ENCODE measurements at regions not wholly inside any gene's neighbourhood (a gene's known extent, or its start where the extent isn't known, plus 50 kb on each side); places are given as distances from the start of the nearest gene placed in this dataset.
A peak's percentile ranks its signal among the peaks of the same experiment; 100 is the strongest.

GRCh38 chr7:106552645-106553445, 108.1 kb downstream of the CCDC71L start:
- Histone ChIP-seq H3K27ac (ENCODE audit: low read depth in 1 of 2, low read length in 1 of 2) (peak overlapping the region in 1 of 2 donors; percentile 22), H3K36me3 (ENCODE audit: control insufficient read depth in 4 of 4, insufficient read depth in 4 of 4, low read length in 4 of 4) (no peaks in the 10 kb centered on the region)

GRCh38 chr7:106551936-106552335, 109.0 kb downstream of the CCDC71L start:
- Histone ChIP-seq H3K36me3 (ENCODE audit: control insufficient read depth in 4 of 4, insufficient read depth in 4 of 4, low read length in 4 of 4) (no peaks in the 10 kb centered on the region), H3K4me1 (ENCODE audit: control insufficient read depth in 5 of 5, insufficient read depth in 5 of 5, low read length in 5 of 5) (no peaks in the 10 kb centered on the region), H3K27ac (ENCODE audit: low read depth in 1 of 2, low read length in 1 of 2) (no peak overlapping the region), H3K27me3 (ENCODE audit: control insufficient read depth in 3 of 3, insufficient read depth in 3 of 3, low read length in 2 of 3) (no peaks in the 10 kb centered on the region), H3K9me3 (ENCODE audit: control insufficient read depth in 4 of 4, insufficient read depth in 3 of 4, low read length in 3 of 4) (no peaks in the 10 kb centered on the region), H3K9ac (ENCODE audit: insufficient read depth in 1 of 2, low read length in 2 of 2) (no peak overlapping the region), H3K4me3 (no peak overlapping the region)
- DNase-seq (no peak), ATAC-seq (ENCODE audit: insufficient read depth, low FRiP score) (no peak)
- 77 to 86% methylated on average over 1 of the region's 1 CpG for WGBS, 2 donors
- TF ChIP-seq CTCF (IDR thresholded peaks at IDR 0.05; ENCODE audit: control extremely low read depth, extremely low read depth): no peak

More at GRCh38 chr7:106552645-106553445, 108.1 kb downstream of the CCDC71L start:
- ATAC-seq (ENCODE audit: insufficient read depth, low FRiP score): no peak
- H3K27me3 ChIP-seq (ENCODE audit: control insufficient read depth in 3 of 3, insufficient read depth in 3 of 3, low read length in 2 of 3): no peaks in the 10 kb centered on the region
- TF ChIP-seq CTCF (IDR thresholded peaks at IDR 0.05; ENCODE audit: control extremely low read depth, extremely low read depth): no peak
- no peak overlapping the region for H3K4me3 ChIP-seq
- 74 to 78% methylated on average over 5 of the region's 5 CpGs for WGBS, 2 donors
- H3K9ac ChIP-seq (ENCODE audit: insufficient read depth in 1 of 2, low read length in 2 of 2): no peak overlapping the region
- no peaks in the 10 kb centered on the region for H3K4me1 ChIP-seq (ENCODE audit: control insufficient read depth in 5 of 5, insufficient read depth in 5 of 5, low read length in 5 of 5)
- peak in 2 of 3 donors; percentile 7 to 31 for DNase-seq
- H3K9me3 ChIP-seq (ENCODE audit: control insufficient read depth in 4 of 4, insufficient read depth in 3 of 4, low read length in 3 of 4): no peaks in the 10 kb centered on the region

DNA sequence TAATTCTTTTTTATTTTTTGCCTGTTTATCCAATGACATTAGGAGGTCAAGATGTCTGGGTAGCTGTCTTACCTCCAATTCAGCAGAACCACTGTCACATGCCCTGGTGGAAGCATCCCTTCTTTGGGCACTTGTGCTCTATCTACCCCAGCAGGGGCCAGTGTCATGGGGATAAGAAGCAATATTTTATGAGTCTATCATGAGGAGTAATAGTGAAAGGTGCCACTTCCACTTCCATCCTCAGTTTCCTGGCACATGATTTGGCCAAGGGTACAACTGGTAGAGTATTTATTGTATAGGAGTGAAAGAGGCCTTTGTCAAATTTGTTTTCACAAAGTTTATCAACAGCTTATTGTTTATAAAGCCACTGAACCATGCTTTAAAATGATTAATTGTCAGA, 112.5 kb downstream of the CCDC71L start:
- H3K9me3 ChIP-seq (ENCODE audit: control insufficient read depth in 4 of 4, insufficient read depth in 3 of 4, low read length in 3 of 4): no peaks in the 10 kb centered on the region
- H3K4me3 ChIP-seq: no peak overlapping the region
- H3K9ac ChIP-seq (ENCODE audit: insufficient read depth in 1 of 2, low read length in 2 of 2): no peak overlapping the region
- no peaks in the 10 kb centered on the region for H3K36me3 ChIP-seq (ENCODE audit: control insufficient read depth in 4 of 4, insufficient read depth in 4 of 4, low read length in 4 of 4)
- TF ChIP-seq CTCF (IDR thresholded peaks at IDR 0.05; ENCODE audit: control extremely low read depth, extremely low read depth): no peak
- H3K4me1 ChIP-seq (ENCODE audit: control insufficient read depth in 5 of 5, insufficient read depth in 5 of 5, low read length in 5 of 5): no peaks in the 10 kb centered on the region
- no peak for ATAC-seq (ENCODE audit: insufficient read depth, low FRiP score)
- DNase-seq: no peak
- no peaks in the 10 kb centered on the region for H3K27me3 ChIP-seq (ENCODE audit: control insufficient read depth in 3 of 3, insufficient read depth in 3 of 3, low read length in 2 of 3)
- no peak overlapping the region for H3K27ac ChIP-seq (ENCODE audit: low read depth in 1 of 2, low read length in 1 of 2)

GRCh38 chr7:106545275-106545674, 115.7 kb downstream of the CCDC71L start:
- H3K27me3 ChIP-seq (ENCODE audit: control insufficient read depth in 3 of 3, insufficient read depth in 3 of 3, low read length in 2 of 3): no peaks in the 10 kb centered on the region
- DNase-seq: no peak
- no peaks in the 10 kb centered on the region for H3K9me3 ChIP-seq (ENCODE audit: control insufficient read depth in 4 of 4, insufficient read depth in 3 of 4, low read length in 3 of 4)
- no peak overlapping the region for H3K4me3 ChIP-seq
- no peak for ATAC-seq (ENCODE audit: insufficient read depth, low FRiP score)
- H3K4me1 ChIP-seq (ENCODE audit: control insufficient read depth in 5 of 5, insufficient read depth in 5 of 5, low read length in 5 of 5): no peaks in the 10 kb centered on the region
- 66 to 72% methylated on average over 3 of the region's 3 CpGs for WGBS, 2 donors
- no peaks in the 10 kb centered on the region for H3K36me3 ChIP-seq (ENCODE audit: control insufficient read depth in 4 of 4, insufficient read depth in 4 of 4, low read length in 4 of 4)
- H3K9ac ChIP-seq (ENCODE audit: insufficient read depth in 1 of 2, low read length in 2 of 2): no peak overlapping the region
- no peak overlapping the region for H3K27ac ChIP-seq (ENCODE audit: low read depth in 1 of 2, low read length in 1 of 2)
- TF ChIP-seq CTCF (IDR thresholded peaks at IDR 0.05; ENCODE audit: control extremely low read depth, extremely low read depth): no peak

Data from lung (tissue), 11 donors.